Upper lobe of right lung (tissue), 1 donor: ENCODE measurements at regions not wholly inside any gene's neighbourhood (a gene's known extent, or its start where the extent isn't known, plus 50 kb on each side); places are given as distances from the start of the nearest gene placed in this dataset.

Experiments
- ATAC-seq: fragments of 200-7000 bp; cut with Tn5 transposase; one replicate; pipeline ENCODE4 v1.9.1; 2020; ENCODE audit warnings: mild to moderate bottlenecking, moderate library complexity
- DNase-seq: peaks from one replicate; pipeline ENCODE4 v3.0.0-alpha.2; 2020
- H3K27ac ChIP-seq: fragments of 200-600 bp; one replicate; pipeline ENCODE4 v1.8.0; 2022
- H3K27me3 ChIP-seq: fragments of 200-600 bp; one replicate; pipeline ENCODE4 v1.8.0; 2022; ENCODE audit warnings: mild to moderate bottlenecking
- H3K36me3 ChIP-seq: fragments of 200-600 bp; one replicate; pipeline ENCODE4 v1.8.0; 2022
- H3K4me1 ChIP-seq: fragments of 200-600 bp; one replicate; pipeline ENCODE4 v1.8.0; 2022
- H3K4me3 ChIP-seq: fragments of 200-600 bp; one replicate; pipeline ENCODE4 v1.8.0; 2022; ENCODE audit warnings: mild to moderate bottlenecking
- H3K9me3 ChIP-seq: fragments of 200-600 bp; one replicate; pipeline ENCODE4 v1.8.0; 2022
- intact Hi-C: fragments of 100-400 bp; cut with DNase I; formaldehyde crosslinking; loops from one replicate; pipeline ENCODE4 v1.11.0; 2022
- TF ChIP-seq, protein P1 (sequence below): fragments of 200-600 bp; IDR thresholded peaks from one replicate; pipeline ENCODE4 v1.8.0; 2022; ENCODE audit warnings: antibody characterized with exemption
- donor health status: DM: no; HTN: yes; CAD: no; lungs with severe emphysema.

DNA sequence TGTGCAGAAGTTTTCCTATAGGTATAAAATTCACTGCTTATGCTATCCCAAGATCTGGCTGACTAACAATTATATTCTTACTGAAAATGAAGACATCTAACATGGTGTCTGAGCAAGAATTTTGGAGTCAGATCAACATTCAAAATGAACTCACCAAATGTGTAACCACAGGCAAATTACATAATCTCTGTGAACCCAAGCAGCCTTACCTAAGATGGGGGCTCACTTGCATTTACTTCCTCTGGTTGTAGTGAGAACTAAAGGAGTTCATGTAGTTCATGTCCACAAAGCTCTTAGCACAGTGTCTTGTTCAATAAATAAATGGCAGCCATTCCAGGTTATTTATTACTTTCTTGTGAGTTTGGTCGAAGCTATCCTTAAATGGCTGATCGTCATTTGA is 163.9 kb upstream of the LCORL start:
- Histone ChIP-seq H3K4me3 (no peak overlapping the region), H3K4me1 (no peaks in the 10 kb centered on the region), H3K9me3 (no peaks in the 10 kb centered on the region), H3K27me3 (no peaks in the 10 kb centered on the region), H3K36me3 (no peaks in the 10 kb centered on the region), H3K27ac (no peak overlapping the region)
- ATAC-seq (no peak), DNase-seq (no peak)
- TF ChIP-seq, protein P1, sequence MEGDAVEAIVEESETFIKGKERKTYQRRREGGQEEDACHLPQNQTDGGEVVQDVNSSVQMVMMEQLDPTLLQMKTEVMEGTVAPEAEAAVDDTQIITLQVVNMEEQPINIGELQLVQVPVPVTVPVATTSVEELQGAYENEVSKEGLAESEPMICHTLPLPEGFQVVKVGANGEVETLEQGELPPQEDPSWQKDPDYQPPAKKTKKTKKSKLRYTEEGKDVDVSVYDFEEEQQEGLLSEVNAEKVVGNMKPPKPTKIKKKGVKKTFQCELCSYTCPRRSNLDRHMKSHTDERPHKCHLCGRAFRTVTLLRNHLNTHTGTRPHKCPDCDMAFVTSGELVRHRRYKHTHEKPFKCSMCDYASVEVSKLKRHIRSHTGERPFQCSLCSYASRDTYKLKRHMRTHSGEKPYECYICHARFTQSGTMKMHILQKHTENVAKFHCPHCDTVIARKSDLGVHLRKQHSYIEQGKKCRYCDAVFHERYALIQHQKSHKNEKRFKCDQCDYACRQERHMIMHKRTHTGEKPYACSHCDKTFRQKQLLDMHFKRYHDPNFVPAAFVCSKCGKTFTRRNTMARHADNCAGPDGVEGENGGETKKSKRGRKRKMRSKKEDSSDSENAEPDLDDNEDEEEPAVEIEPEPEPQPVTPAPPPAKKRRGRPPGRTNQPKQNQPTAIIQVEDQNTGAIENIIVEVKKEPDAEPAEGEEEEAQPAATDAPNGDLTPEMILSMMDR, result no peak
- intact Hi-C loops, result no loop called here

DNA sequence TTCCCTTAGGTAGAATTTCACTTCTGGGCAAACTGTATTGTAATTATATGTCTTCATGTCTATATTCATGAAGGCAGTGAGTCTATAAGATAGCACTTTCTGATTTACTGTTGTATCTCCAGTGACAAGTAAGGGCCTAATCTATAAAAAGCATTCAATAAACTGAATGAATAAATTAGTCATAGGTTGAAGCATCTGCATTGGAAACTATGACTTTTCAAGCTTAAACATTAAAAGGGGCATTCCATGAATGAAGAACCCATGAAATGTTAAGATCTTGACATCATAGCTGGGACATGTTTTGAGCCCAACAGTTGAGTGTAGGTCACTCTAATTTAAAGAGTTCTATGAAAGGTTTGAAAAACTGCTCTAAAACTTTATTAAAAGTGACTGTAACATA is 159.3 kb upstream of the LCORL start:
- intact Hi-C loops, result no loop called here
- no peaks in the 10 kb centered on the region for H3K9me3 ChIP-seq

DNA sequence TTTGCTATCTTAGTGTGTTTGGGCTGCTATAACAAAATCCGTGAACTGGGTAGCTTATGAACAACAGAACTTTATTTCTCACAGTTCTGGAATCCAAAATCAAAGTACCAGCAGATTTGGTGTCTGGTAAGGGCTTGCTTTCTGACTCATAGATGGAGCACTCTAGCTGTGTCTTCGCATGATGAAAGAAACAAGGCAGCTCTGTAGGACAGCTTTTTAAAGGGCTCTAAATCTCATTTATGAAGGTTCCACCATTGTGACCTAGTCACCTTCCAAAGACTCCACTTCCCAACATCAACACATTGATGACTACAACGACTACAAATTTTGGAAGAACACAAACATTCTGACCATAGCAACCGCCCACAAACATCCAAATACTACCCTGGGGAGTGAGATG is 158.6 kb upstream of the LCORL start:
- Histone ChIP-seq H3K36me3 (no peaks in the 10 kb centered on the region), H3K4me1 (no peaks in the 10 kb centered on the region), H3K27ac (no peak overlapping the region), H3K27me3 (no peaks in the 10 kb centered on the region), H3K4me3 (no peak overlapping the region), H3K9me3 (no peaks in the 10 kb centered on the region)
- intact Hi-C loops, result no loop called here
- ATAC-seq (no peak), DNase-seq (no peak)
- TF ChIP-seq, protein P1, result no peak

More for the DNA sequence above, 159.3 kb upstream of the LCORL start:
- no peak for DNase-seq
- TF ChIP-seq, protein P1, result no peak
- H3K4me3 ChIP-seq, result no peak overlapping the region
- no peaks in the 10 kb centered on the region for H3K4me1 ChIP-seq
- ATAC-seq, result no peak
- no peak overlapping the region for H3K27ac ChIP-seq
- H3K27me3 ChIP-seq, result no peaks in the 10 kb centered on the region
- no peaks in the 10 kb centered on the region for H3K36me3 ChIP-seq

DNA sequence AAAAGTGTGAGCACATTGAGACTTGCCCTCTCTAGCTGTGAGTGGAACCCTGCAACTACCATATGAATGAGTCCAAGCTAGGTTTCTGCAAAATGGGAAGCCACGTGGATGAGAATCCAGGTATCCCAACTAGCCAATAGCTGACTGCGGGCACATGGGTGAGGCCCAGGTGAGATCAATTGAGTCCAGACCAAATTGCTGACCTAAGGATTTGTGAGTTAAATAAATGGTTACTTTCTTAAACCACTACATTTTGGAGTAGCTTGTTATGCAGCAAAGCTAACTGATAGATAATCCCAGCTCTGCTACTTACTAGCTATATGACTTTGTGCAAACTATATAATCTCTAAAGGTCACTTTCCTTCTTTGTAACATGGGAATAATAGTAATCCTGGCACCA is 150.3 kb upstream of the LCORL start:
- ATAC-seq (no peak), DNase-seq (no peak)
- TF ChIP-seq, protein P1, result no peak
- H3K4me3 ChIP-seq, result no peak overlapping the region
- intact Hi-C loops, result no loop called here
- no peaks in the 10 kb centered on the region for H3K36me3 ChIP-seq
- H3K9me3 ChIP-seq, result no peaks in the 10 kb centered on the region
- no peaks in the 10 kb centered on the region for H3K4me1 ChIP-seq
- H3K27ac ChIP-seq, result no peak overlapping the region
- no peaks in the 10 kb centered on the region for H3K27me3 ChIP-seq

DNA sequence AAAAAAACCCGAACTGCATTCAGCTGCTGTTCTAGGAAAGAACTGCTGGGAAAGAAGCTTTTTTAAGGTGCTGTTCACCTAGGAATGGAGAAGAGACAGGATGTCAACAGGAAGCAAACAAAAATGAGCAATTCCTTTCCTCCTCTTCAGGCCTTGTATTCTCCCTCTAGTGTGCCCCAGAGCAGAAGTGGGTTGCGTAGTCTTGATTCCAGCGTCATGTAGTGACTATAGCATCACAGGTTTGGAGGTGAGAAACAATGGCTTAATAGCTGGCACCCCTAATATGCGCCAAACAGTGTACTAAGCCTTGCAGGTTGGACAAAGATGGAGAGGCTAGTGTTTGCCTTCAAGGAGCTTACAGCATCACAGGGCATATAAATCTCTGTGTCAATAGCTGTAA is 146.3 kb upstream of the LCORL start:
- Histone ChIP-seq H3K36me3 (no peaks in the 10 kb centered on the region), H3K9me3 (no peaks in the 10 kb centered on the region), H3K27me3 (no peaks in the 10 kb centered on the region), H3K4me1 (no peaks in the 10 kb centered on the region), H3K4me3 (no peak overlapping the region), H3K27ac (no peak overlapping the region)
- no peak for DNase-seq
- intact Hi-C loops, result no loop called here
- no peak for ATAC-seq
- TF ChIP-seq, protein P1, result no peak

DNA sequence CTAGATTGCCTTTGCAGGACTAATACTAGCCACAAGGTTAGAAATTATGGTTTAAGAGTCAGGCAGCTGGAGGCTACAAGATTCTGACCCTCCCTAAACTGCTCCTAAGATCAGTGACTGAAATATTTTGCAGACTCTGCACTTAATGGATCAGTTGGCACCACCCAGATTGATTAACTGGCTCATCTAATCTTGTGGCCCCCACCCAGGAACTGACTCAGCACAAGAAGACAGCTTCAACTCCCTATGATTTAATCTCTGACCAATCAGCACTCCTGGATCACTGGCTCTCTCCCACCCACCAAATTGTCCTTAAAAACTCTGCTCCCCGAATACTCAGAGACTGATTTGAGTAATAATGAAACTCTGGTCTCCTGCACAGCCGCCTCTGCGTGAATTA is 145.4 kb upstream of the LCORL start:
- Histone ChIP-seq H3K27ac (no peak overlapping the region), H3K36me3 (no peaks in the 10 kb centered on the region), H3K27me3 (no peaks in the 10 kb centered on the region), H3K9me3 (no peaks in the 10 kb centered on the region), H3K4me1 (no peaks in the 10 kb centered on the region), H3K4me3 (no peak overlapping the region)
- DNase-seq (no peak), ATAC-seq (no peak)
- TF ChIP-seq, protein P1, result no peak
- intact Hi-C loops, result no loop called here
